GM18873 (cell line): ENCODE measurements at regions not wholly inside any gene's neighbourhood (a gene's known extent, or its start where the extent isn't known, plus 50 kb on each side); places are given as distances from the start of the nearest gene placed in this dataset.
"Not testable (repeated sequence)": the region's sequence is repeated elsewhere in the genome, so short reads cannot be mapped to it uniquely, and the experiment has no call there.

Experiments
- ATAC-seq: cut with Tn5 transposase; IDR thresholded peaks from one replicate; pipeline ENCODE4 v1.9.1; 2021; ENCODE audit warnings: mild to moderate bottlenecking, moderate library complexity, moderate number of reproducible peaks; ENCODE audit not compliant: unreplicated experiment, low FRiP score

DNA sequence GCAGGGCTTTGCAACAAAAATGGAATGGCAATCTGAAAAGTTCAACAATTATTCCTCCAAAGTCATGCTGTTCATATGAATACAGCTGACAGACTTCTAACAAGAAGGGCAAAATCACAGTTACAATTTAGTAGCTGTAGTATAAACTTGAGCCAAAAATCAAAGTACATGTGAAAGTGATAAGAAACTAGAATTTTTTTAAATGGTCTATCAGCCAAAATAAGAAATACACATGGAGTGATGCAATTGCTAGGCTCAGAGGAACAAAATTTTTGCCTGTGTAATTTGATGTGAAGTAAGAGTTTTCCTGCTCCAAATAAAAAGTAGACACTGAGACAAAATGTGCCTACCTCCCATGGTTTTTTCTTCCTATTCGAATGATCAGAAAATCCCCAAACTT, 167.7 kb upstream of the CDKN3 start:
- ATAC-seq = no peak

DNA sequence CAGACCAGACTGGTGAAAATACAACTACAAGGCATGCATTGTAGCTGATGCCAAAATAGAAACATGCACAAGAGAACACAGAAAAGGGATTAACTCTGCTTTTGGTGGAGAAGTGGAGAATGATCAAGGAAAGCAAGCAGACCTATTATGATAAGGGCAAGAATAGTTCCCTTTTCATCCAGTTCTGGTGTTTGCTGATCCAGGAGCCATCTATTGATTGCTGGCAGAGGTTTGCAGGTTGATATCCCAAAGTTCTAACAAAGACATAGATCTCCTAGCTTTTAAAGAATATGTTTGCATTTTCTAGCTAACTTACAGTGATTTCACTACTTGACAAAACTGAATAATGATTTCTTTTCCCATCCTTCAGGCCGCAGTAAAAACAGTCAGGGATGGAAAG, 166.2 kb upstream of the CDKN3 start:
- no peak for ATAC-seq

DNA sequence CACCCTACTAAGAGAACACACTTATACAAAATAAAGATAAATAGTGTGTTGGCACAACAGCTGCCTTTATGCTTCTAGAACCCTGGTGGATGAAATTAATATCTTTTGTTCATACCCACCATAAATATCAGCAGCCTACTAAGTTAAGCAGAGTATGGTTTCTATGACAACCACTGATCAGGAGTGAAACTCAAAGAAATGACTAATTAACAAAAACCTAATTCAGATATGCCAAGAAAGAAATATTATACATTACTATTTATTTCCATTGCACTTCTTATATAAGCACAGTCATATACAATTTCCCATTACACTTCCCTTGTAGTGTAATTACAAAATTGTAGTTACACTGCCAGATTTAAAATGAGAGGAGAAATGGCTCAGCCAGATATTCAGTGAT, 164.1 kb upstream of the CDKN3 start:
- no peak for ATAC-seq

DNA sequence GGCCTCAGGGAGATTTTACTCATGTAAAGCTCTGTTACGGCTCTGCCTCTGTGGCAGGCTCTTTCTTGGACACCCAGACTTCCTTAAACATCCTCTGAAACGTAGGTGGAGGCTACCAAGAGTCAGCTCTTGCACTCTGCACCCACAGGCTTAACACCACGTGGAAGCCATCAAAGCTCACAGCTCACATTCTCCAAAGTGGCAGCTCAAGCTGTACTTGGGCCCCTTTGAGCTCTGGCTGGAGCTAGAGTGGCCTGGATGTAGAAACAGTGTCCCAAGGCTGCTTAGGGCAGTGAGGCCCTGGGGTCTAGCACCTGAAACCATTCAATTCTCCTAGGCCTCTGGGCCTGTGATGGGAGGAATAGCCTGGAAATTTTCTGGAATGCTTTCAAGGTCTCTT, 155.3 kb upstream of the CDKN3 start:
- no peak for ATAC-seq

DNA sequence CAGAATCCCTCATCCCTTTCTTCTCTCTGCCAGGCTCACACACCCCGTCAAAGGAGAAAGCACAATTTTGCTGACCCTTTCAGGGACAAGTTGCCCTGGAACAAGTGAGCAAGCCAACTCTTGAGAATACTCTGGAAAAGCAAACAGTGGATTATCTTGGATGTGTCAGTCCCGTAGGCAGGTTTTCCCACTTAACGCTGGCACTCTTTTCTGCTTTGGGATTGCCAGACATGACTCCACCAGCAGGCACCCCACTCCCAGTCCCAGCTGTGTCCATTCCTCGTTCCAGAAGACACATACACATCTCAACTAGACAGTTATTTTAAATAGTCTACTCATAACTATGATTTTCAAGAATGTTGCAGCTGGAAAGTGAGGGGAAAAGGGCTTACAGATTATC, 145.5 kb upstream of the CDKN3 start:
- no peak for ATAC-seq

DNA sequence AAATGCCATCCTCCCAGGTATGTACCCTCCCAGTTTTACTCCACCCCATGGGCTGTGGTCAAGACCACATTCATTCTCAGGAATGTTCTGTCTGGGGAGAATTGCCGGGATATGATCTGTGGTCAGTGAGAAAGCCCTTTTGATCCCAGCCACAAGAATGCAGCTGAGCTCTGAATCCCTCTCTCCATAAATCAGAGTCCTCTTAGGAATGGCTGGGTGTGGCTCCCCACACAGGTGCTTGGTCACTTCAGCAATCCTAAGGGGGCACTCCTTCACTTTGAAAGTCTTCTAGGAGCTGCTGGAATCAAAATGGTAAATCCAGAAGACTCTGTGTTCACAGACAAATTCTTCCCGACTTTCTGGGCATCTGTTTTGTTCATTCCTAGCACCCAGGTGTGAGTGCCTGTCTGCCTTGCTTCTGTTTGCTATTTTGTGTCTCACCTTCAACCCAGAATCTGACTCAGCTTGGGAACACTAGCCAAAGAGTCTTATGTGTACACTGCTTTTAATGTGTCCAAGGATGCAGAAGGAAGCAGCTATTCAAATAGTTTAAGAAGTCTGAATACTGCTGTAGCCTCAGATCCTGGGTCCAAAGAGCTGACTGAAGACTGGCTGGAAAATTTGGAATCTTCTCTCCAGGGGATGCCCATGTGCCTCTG, 144.6 kb upstream of the CDKN3 start:
- ATAC-seq = no peak

DNA sequence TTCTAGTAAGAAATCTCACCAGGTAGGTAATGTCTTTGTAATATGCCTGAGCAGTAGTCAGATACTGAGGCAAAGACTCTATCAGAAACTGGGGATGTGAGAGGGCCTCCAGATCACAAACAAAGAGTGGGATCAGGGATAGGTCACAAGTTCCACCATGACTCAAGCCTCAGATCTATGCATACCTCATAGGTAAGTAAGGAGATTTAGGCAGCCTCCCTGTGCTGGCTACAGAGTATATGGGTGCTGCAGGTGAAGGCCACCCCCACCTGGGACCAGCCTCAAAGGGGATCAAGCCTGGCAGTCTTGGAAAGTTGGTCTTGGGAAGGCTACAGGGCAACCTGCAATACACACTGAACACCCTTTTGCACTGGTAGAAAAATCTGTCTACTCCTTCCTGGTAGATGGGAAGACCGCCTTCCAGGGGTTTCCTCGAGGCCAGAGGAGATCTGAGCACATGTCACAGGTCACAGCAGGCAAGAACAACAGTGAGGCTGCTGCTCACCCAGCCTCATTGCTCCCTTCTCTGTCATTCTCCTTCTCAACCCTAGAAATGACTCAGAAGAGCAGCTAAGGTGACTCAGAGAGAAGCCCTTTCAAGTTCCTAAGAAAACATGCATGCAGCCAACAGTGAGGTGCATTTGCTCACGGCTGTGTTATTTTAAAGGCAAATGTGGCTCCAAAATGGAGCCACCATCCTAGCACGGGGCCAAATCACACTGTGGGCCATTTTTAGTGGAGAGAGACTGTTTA, 143.4 kb upstream of the CDKN3 start:
- no peak for ATAC-seq

DNA sequence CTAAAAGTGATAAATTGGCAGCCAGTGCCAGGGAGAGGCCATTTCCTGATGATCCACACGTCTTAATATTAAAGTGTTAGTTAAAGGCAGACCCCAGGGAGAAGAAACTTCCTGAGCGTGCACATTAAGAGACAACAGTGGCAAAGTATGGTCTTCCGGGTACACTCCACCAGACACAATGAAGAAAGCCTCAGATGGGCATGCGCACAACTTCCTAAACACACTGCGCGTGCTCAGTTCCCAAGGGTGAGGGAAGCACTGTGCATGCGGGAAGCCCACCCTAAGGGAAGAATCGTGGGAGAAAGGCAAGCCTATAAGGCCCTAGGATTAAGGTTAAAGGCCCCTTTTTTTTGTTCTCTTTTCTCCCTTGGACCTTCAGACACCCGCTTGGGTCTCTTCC, 140.7 kb upstream of the CDKN3 start:
- no peak for ATAC-seq

DNA sequence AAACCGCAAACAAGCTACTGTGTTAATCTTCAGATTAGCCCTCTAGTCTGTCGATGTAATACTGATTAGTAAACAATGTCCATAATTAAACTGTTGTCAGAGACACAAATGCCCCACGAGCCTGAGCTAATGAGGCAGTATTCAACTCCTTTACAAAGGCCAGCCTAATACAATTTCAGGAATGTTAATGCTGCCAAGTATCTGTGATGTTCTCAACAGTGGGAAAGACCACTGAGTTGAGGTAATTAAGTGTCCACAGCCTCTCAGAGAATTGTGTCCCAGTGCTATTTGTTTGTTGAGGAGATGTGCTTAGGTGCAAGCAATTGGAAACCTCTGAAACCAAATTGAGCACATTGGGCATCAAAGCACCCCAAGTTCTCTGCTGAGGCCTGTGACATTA, 139.4 kb upstream of the CDKN3 start:
- ATAC-seq = no peak

DNA sequence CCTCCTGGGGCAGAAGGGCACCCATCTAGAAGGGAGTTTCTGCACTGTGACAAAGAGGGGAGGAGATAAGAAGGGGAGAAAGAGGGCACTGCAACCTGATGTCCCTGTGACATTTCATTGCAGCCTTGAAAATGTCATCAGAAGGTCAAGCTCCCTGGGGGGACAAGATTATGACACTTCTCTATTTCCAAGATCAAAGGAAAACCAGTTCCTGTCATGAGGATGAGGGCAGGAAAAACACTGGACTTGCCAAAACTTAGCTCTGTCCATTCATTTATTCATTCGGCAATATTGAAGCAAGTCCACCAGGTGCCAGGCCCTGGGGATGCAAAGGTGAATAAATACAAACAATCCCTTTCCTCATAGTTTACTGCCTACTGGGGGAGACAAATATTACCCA, 138.4 kb upstream of the CDKN3 start:
- no peak for ATAC-seq

DNA sequence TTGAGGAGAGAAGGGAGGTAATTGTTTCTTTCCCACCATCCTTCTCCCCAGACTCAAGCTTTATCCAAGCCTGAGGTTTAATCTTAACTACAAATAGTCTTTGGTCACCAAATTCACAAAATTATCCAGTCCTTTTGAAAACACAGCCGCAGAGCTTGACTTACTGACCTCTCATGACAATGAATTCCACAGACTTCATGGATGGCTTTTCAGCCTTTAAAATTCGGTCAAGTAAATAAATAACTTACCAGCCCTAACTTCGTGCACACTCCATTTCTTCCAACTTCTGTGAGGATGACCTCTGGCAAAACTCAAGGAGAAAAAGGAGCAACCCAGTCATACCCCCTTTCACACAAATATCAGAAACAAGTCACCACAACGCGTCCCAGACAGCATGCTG, 137.0 kb upstream of the CDKN3 start:
- ATAC-seq = no peak

DNA sequence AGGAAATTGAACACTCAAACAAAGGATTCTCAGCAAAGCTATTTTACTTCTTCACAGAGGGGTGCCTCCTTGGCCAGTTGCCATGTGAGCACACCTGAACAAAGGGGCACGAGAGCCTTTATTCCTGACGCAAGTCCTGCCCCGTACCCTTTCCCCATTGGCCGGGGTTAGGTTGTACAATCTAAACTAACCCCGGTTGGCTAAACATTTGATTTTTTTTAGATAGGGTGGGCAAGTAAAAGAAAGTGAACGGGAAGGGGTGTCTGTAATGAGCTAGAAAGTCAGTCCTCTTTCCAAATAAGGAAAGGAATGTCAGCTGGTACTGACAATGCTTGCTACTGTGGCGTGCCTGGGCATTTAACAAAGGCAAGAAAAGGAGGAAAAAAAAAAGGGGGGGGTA, 135.5 kb upstream of the CDKN3 start:
- no peak for ATAC-seq

DNA sequence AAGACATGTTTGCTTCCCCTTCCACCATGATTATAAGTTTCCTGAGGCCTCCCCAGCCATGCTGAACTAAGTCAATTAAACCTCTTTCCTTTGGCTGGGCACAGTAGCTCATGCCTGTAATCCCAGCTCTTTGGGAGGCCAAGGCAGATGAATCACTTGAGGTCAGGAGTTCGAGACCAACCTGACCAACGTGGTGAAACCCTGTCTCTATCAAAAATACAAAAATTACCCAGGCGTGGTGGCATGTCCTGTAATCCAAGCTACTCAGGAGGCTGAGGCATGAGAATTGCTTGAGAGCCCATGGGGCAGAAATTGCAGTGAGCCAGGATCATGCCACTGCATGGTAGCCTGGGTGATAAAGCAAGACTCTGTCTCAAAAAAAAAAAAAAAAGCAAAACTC, 130.2 kb upstream of the CDKN3 start:
- ATAC-seq = not testable (repeated sequence)

DNA sequence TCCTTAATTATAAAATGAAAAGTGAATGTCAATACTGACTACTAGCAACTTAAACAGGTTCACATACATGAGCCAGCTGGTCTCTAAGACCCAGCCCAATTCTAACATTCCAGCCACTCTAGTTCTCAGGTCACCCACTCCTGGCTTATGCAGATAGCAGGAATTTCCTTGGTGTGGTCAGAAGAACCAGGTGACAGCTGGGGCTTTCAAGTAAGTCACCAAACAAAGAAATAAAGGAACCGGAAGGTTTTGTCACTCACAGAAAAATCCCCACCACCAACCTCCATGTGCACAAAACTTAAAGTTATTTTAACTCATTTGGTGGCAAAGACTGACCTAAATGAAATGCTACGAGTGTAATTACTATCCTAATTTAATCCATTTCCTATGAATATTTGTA, 129.6 kb upstream of the CDKN3 start:
- peak; percentile 81 for ATAC-seq

DNA sequence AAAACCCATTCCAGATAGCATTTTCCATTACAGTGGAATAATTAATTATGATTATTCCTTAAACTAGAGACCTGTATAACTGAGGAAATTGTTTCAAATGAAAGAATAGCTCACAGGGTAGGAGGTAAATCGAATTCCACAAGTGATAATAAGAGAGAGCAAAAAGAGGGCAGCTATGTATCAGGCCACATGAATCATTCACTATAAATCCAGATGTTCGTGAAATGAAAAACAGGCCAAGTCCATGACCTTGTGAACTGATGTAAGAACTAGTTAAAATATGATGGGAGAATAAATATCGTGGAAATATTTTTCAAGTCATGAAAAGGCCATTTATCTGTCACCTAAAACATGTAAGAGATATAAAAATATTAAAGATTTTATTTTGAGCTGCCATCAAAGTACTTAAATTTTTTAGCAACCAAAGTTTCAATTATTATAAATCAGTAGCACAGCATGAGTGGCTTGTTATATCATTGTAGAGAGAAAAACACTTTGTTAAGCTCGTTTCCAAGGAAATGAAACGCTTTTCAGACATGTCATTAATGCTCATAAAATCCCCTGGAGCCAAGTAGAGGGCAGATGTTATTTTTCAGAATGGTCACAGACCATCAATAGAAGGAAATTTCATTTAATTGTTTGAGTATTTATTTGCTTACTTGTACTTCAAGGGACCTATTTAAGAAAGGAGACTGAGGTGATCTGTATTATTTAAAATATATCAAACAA, 120.6 kb upstream of the CDKN3 start:
- no peak for ATAC-seq

DNA sequence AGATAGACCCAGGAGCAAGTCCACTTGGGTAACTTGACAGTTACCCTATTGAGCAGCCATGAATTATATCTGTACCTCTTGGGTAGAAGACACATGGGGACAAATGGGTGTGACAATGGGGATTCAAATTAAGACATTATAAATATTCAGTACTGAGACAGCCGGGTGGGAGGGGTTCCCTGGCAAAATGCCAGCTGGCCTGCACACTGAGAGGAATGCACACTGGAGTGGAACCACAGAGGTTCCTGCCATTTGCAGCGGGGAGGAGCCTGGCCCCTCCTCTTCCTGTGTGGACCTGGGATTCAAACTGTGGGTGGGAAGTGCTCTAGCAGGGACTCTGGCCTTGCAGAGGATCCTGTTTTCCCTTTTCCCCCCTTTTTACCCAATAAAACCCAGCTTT, 118.7 kb upstream of the CDKN3 start:
- ATAC-seq = no peak

DNA sequence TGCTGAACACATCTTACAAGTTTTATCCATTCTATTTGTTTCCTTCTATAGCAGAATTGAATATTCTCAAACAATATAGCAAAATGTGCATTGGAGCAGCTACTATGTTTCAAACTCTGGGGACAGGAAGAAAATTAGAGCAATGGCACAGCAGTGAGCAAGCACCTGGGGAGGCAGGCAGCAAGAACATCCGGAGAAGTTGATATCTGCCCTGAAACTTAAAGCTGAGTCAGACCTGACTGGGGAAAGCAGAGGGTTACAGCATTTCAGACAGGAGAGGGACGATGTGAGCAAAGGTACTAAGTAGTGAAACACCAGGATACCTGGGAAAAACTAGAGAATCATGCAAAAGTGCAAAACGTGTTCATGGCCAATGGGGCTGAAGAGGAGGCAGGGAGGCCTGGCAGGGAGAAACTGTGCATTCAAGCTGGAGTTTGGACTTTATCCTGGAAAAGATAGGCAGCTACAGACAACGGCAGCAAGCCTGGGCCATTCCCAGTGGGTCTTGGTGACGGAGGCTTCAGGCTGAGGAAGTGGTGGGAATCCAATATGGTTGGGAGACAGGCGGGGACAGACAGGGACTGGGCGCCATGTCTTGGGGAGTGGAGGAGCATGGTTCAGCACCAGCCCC, 118.0 kb upstream of the CDKN3 start:
- ATAC-seq = no peak

DNA sequence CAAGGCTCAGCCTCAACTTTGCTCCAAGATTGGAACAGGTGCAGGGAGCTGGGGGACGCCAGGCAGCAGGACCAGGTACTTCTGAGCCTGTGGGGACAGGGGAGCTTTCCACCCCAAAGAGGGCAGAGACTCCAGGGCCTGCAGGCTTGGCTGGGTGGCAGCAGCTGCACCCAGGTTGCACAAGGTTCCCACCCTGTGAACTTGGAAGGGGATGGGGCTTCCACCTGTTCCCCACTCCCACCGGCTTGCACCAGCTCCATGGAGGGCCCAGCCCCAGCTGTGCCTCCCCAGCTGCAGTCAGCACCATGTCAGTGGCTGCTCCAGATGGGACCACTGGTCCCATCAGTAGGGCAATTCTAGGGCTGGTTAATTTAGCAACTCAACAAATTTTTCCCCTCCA, 114.0 kb upstream of the CDKN3 start:
- ATAC-seq = no peak

DNA sequence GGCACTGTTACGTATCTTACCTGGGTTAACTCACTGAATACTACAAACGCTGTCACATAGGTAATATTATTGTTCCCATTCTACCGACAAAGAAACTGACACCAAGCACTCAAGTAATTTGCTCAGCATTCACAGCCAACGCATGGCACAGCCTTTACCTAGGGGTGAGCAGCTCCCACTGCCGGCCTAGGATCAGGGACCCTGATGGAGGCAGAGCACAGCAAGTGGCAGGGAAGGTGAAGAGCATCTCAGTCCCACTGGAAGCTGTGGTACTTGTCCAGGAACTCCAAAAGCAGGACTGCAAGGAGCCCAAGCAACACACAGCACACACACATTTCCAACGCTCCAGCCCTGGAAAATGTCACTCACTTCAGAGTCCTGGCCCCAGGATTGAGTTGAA, 111.8 kb upstream of the CDKN3 start:
- ATAC-seq = no peak

DNA sequence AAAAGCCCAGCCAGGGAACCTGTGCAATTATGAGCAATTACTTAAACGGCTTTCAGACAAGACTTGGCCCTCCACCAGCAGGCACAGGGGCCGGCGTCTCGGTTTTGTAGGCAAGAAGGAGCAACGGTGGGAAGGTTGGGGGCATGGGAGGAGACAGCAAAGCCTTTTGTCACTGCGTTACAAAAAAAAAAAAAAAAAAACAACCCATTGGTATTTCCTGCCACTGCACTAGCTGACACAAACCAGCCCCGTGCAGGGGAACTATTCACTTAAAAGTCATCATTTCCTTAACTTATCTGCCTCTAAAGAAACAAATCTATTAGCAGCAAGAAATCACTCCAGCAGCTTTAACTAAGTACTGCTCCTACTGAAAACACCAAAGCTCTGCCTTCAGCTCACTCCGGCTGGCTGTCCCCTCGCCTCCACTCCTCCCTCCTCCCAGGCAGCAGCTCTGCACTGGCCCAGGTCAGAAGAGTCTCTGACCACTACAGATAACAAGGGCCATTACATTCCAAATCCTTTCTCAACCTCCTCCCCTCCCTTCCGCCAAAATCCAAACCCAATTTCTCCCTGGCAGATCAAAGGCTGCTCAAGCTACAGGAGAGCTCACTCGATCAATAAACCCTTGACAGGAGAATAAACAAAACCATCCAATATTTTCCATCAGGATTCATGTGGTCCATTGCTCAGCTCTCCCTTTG, 105.2 kb upstream of the CDKN3 start:
- ATAC-seq = no peak

DNA sequence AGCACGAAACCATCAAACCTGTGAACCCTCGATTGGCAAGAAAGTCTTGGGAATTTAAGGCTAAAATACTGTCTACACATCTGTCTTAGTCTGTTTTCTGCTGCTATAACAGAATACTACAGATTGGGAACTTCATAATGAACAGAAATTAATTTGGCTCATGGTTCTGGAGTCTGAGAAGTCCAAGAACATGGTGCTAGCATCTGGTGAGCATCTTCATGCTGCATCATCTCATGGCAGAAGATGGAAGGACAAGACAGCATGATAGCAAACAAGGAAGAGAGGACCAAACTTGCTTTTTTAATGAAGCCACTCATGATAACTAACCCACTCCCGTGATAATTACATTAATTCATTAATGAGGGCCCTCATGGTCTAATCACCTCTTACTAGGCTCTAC, 102.0 kb upstream of the CDKN3 start:
- ATAC-seq = no peak
